Ecto neural progenitor cell (in vitro differentiated cells): ENCODE measurements at regions not wholly inside any gene's neighbourhood (a gene's known extent, or its start where the extent isn't known, plus 50 kb on each side); places are given as distances from the start of the nearest gene placed in this dataset.
"Not testable (repeated sequence)": the region's sequence is repeated elsewhere in the genome, so short reads cannot be mapped to it uniquely, and the experiment has no call there.

Experiments used
- DNase-seq: peaks from one replicate; pipeline ENCODE4 v3.0.0-alpha.2; 2018; ENCODE audit warnings: low spot score

GRCh38 chr9:81430727-81431126 is 258.6 kb downstream of the TLE1 start:
- DNase-seq, result no peak

GRCh38 chr9:81427870-81428269 is 261.5 kb downstream of the TLE1 start:
- no peak for DNase-seq

GRCh38 chr9:81424431-81424830 is 264.9 kb downstream of the TLE1 start:
- no peak for DNase-seq

- DNase-seq, result no peak
Observed at GRCh38 chr9:81423589-81424326, 265.6 kb downstream of the TLE1 start.

- not testable (repeated sequence) for DNase-seq
Observed at GRCh38 chr9:81421090-81421489, 268.3 kb downstream of the TLE1 start.

GRCh38 chr9:81420024-81420423 is 269.3 kb downstream of the TLE1 start:
- no peak for DNase-seq

- no peak for DNase-seq
Observed at GRCh38 chr9:81417941-81418340, 271.4 kb downstream of the TLE1 start.

GRCh38 chr9:81417299-81417675 is 272.1 kb downstream of the TLE1 start:
- DNase-seq, result no peak

GRCh38 chr9:81416476-81417298 is 272.7 kb downstream of the TLE1 start:
- no peak for DNase-seq

- DNase-seq, result no peak
Observed at GRCh38 chr9:81414836-81415235, 274.5 kb downstream of the TLE1 start.

- no peak for DNase-seq
Observed at GRCh38 chr9:81411961-81412360, 277.4 kb downstream of the TLE1 start.

GRCh38 chr9:81410201-81410600 is 279.1 kb downstream of the TLE1 start:
- DNase-seq, result no peak

- no peak for DNase-seq
Observed at GRCh38 chr9:81408951-81409350, 280.4 kb downstream of the TLE1 start.

- DNase-seq, result no peak
Observed at GRCh38 chr9:81404931-81405598, 284.3 kb downstream of the TLE1 start.

- no peak for DNase-seq
Observed at GRCh38 chr9:81397481-81398381, 291.6 kb downstream of the TLE1 start.

GRCh38 chr9:81396528-81396927 is 292.8 kb downstream of the TLE1 start:
- DNase-seq, result no peak

GRCh38 chr9:81395676-81396054 is 293.7 kb downstream of the TLE1 start:
- DNase-seq, result no peak

GRCh38 chr9:81394881-81395675 is 294.3 kb downstream of the TLE1 start:
- no peak for DNase-seq

GRCh38 chr9:81393985-81394811 is 295.1 kb downstream of the TLE1 start:
- no peak for DNase-seq

- DNase-seq, result no peak
Observed at GRCh38 chr9:81391457-81391825, 297.9 kb downstream of the TLE1 start.
